GM21529 (cell line): ENCODE measurements at regions not wholly inside any gene's neighbourhood (a gene's known extent, or its start where the extent isn't known, plus 50 kb on each side); places are given as distances from the start of the nearest gene placed in this dataset.
"Not testable (repeated sequence)": the region's sequence is repeated elsewhere in the genome, so short reads cannot be mapped to it uniquely, and the experiment has no call there.

Experiments
- ATAC-seq: cut with Tn5 transposase; IDR thresholded peaks from one replicate; pipeline ENCODE4 v1.9.1; 2021; ENCODE audit not compliant: unreplicated experiment

DNA sequence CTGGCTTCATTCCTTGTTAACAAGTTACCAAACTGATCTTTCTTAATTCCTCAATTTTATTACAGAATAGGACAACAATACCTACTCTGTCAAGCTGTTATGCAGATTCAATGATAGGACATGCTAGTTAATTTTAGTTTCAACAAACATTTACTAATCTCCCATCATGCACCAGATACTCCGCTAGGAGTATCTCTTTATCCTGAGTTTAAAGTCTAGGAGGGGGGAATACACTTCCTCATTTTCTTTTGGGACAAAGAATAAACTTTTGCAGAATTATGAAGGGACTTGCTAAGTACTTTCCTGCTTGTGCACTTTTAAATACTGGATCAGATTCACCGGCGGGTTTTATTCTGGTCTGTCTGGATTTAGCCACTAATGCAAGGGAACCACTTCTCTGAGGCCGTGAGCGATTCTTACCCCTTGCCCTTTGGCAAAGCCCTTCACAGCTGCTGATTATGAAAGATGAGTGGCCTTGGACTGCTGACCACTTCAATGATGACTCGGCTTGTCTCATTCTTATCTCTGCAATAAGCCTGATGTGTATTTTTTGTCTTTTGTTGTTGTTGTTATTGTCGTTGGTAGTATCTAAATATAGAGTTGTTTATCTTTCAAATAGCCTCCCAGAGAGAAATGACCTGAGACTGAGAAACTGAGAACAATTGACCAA lies 73.9 kb downstream of the RMI1 start:
- no peak for ATAC-seq

DNA sequence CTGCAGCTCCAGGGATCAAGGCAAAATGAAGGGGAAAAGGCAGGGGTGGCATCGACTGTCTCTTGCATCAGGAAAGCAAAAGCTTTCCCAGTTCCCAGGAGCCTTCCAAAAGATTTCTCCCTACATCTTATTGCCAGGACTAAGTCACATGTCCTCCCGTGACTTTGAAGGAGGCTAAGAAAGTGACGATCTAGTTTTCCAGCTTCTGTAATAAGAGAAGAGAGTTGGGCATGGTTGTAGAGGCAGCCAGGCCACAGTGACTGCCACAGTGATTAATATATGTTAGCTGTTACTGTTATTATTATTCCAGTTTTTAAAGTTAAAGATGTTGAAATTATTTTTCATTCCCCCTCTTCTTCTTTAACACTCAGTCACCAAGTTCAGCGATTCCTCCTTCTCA lies 77.1 kb downstream of the RMI1 start:
- ATAC-seq, result no peak

DNA sequence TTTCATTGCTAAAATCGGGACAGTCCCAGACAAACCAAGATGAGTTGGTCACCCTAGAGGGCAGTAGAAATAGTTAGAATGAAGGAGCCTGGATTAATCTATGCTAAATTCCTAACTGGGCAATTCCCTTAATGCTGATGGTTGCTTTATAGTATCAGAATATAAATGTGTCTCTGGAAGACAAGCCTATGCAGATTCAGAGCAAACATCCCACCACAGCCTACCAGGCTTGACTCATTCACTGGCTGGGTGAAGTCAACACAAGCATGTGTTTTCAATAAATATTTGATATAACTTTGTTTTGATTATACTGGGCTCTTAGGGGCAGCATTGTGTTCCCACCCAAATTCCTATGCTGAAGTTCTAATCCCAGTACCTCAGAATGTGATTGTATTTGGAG lies 79.3 kb downstream of the RMI1 start:
- no peak for ATAC-seq

- ATAC-seq, result no peak
Observed at GRCh38 chr9:84061613-84062193, 81.1 kb downstream of the RMI1 start.

DNA sequence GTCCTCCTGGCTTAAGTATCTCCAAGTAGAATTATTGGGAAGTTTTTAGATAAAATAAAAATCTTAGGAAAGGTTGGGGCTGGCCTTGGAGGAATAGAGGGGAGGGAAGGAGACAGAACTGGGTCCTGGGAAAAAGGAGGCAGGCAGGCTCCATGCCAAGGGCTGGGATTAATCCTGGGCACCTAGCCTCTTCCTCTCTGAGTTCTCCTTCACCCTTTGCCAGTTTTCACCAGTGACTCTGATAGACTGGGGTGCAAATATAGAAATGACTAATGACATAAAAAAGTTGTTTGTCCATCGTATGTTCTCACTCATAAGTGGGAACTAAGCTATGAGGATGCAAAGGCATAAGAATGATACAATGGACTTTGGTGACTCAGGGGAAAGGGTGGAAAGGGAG lies 81.9 kb downstream of the RMI1 start:
- ATAC-seq, result no peak

GRCh38 chr9:84067821-84068220 lies 87.2 kb downstream of the RMI1 start:
- ATAC-seq, result no peak

DNA sequence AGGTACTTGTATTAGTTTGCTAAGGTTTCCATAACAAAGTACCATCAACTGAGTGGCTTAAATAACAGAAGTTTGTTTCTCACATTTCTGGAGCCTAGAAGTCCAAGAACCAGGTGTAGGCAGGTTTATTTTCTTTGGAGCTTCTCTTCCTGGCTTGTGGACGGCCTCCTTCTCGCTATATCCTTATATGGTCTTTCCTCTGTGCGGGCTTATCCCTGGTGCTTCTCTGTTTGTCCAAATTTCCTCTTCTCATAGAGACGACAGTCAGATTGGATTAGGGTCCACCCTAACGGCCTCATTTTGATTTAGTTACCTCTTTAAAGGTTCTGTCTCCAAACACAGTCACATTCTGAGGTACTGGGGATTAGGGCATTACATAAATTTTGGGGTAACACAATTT lies 88.3 kb downstream of the RMI1 start:
- ATAC-seq, result no peak

DNA sequence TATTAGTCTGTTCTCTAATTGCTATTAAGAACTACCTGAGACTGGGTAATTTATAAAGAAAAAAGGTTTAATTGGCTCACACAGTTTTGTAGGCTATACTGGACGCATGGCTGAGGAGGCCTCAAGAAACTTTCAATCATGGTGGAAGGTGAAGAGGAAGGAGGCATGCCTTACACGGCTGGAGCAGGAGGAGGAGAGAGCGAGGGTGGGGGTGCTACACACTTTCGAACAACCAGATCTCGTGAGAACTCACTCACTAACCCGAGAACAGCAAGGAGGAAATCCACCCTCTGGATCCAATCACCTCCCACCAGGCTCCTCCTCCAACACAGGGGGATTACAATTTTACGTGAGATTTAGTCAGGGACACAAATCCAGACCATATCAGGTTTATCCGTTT lies 90.0 kb downstream of the RMI1 start:
- no peak for ATAC-seq

DNA sequence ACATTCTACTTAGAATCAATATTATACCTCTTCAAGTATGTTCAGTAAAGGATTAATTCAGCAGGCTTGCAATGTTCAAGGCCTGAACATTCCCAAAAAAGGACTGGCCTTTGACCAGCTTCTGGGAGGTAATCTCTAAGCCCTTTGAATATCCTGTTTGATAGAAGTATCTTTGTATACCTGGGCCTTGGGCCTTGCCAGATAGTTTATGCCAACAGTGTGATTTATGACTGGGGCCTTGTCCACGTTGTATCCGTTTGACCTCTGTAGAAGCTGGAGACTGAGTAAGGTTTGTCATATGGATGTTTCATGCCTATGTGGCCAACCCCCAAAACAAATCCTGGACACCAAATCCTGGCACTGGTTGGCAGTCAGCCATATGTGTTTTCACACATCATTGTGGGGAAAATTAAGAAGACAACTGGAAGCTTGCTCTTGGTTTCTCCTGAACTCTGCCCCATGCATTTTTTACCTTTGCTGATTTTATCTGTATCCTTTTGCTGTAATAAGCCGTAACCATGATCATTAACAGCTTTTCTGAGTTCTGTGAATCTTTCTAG lies 92.1 kb downstream of the RMI1 start:
- ATAC-seq, result no peak

- no peak for ATAC-seq
Observed at GRCh38 chr9:84075004-84075403, 94.4 kb downstream of the RMI1 start.

DNA sequence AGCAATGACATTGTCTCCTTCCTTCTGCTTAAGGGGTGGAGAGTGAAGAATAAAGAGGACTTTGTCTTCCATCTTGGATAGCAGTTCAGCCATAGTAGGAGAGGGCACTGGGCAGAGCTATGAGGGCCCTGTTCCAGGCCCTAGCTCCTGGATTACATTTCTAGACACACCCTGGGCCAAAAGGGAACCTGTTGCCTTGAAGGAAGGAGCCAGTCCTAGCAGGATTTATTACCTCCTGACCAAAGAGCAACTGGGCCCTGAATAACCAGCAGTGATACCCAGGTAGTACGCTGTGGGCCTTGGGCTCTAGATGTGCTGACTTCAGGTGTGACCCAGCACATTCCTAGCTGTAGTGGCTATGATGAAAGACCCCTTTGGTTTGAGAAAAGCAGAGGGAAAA lies 95.8 kb downstream of the RMI1 start:
- no peak for ATAC-seq

- ATAC-seq, result not testable (repeated sequence)
Observed at GRCh38 chr9:84077816-84078215, 97.2 kb downstream of the RMI1 start.

- ATAC-seq, result no peak
Observed at GRCh38 chr9:84079994-84080393, 99.4 kb downstream of the RMI1 start.

- no peak for ATAC-seq
Observed at GRCh38 chr9:84101964-84102632, 121.5 kb downstream of the RMI1 start.

DNA sequence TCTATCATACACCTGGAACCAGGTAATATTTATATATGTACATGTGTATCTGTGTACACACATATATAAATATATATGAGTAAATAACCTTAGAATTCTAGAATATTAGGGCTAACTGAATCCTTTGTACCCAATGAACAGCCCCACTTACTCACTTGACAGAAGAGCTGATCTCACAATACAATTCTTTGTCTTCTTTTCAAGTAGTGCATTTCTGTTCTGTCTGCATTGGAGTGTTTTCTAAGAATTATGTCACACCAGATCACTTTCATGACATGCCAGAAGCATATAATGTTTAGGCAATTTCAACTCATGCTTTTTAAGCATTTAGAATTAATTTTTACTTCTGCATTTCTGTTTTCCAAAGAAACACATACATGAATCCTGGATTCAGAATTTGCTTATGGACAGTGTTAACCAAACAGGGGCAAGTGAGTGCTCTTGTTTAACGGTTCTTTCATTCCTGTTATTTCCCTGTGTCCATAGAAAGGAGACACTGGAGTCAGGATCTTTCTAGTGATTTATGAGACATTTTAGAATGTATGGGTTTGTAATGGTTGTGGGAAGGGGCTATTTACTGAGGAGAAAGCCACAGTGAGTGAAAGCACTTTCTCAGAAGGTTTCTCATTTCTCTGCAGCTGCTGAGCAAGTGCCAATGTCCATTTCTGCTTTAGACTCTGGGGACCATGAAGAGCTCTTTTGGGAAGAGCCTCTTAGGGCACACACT lies 123.2 kb downstream of the RMI1 start:
- ATAC-seq, result no peak

- ATAC-seq, result no peak
Observed at GRCh38 chr9:84107081-84107480, 126.5 kb downstream of the RMI1 start.

DNA sequence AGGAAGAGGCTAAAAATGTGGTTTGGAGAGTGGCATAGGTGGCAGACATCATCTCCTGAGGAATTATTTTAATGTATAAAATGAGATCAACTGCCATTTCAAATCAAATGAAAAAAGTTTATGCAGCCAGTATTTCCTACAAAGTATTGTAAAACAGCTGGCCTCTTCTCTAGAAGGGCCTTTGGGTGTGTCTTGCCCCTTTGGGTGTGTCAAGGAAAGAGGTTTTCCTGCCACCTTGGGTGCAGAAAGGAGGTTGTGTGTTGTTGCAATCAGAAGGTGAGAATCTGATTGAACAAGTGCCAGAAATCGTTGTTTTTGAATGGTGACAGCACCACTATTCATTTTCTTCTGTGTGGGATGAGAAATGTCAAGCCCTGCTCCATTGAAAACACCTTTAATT lies 127.4 kb downstream of the RMI1 start:
- ATAC-seq, result no peak

DNA sequence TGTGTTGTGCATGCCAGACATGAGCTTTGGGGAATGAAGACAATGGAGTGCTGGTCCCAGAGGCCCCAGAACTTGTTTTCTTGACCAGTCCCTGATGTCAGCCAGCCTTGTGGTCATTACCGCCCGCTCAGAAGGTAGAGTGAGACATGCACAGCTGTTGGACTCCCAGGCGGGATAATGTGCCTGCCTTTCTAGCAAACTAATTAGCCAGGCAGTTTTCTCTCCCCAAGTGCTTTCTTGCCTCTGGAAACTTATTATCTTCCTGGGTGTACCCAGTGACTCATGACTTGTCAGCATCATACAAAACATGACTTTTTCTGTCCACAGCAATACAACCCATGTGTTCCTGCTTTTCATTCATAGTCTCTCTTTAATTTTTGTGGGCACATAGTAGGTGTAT lies 131.1 kb downstream of the RMI1 start:
- no peak for ATAC-seq

- no peak for ATAC-seq
Observed at GRCh38 chr9:84121991-84122523, 141.5 kb downstream of the RMI1 start.

GRCh38 chr9:84122572-84122971 lies 142.0 kb downstream of the RMI1 start:
- ATAC-seq, result no peak

DNA sequence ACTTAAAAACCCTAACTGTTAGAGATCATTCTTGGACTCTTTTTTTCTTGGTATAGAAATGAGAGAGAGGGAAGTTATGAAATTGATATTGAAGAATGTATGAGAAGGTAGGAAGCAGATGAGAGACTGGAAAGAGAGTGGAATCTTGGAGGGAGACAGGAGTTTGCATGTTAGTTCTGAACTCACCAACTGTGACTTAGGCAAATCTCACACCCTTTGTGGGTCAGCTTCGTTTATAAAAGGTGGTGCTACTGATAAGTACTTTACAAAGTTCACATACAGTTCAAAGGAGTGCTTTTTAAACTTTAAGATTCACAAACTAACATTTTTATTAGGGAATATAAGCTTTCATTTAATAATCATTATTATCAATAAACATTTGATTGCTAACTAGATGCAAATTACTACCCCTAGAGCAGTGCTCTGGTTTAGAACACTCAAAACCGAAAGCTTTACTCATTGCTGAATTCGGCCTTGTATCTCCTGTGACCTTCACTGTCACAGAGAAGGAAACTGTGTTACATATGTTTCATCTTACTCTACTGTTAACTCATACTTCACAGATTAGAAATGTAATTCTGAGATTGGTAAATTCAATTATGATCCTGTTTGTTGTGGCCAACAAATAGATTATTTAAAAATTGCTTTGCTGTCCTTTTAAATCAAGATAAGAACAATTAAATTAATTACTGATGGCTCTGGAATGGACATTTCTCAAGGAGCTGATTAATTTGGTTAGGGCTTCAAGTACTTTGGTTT lies 143.2 kb downstream of the RMI1 start:
- peak; percentile 98 for ATAC-seq
